AG04449 (cell line): ENCODE measurements at regions not wholly inside any gene's neighbourhood (a gene's known extent, or its start where the extent isn't known, plus 50 kb on each side); places are given as distances from the start of the nearest gene placed in this dataset.

Experiments used
- CTCF ChIA-PET: fragments of 350-600 bp; formaldehyde crosslinking; extraction: SDS; loops from one replicate; lab custom pipeline; 2021; ENCODE audit warnings: antibody characterized with exemption; lab: Yijun Ruan, JAX
- POLR2A ChIA-PET: fragments of 400-600, 350-600 bp; formaldehyde crosslinking; extraction: SDS; loops from one replicate; lab custom pipeline; 2020; ENCODE audit warnings: antibody characterized with exemption, inconsistent platforms; lab: Yijun Ruan, JAX
- DNase-seq: peaks from one replicate; pipeline ENCODE4 v3.0.0-alpha.2; 2010; ENCODE audit warnings: low read depth, low spot score
- H3K4me3 ChIP-seq: 2 replicates; pipeline ENCODE4 v1.5.1; 2011; ENCODE audit warnings: low read depth, mild to moderate bottlenecking, control low read depth, low read length
- TF ChIP-seq, protein P1 (sequence below): IDR thresholded peaks from one replicate; pipeline ENCODE4 v1.5.1; 2011; ENCODE audit warnings: mild to moderate bottlenecking, moderate library complexity, low read length, control low read depth, inconsistent platforms; ENCODE audit not compliant: insufficient read depth; ENCODE audit errors: missing control alignments

DNA sequence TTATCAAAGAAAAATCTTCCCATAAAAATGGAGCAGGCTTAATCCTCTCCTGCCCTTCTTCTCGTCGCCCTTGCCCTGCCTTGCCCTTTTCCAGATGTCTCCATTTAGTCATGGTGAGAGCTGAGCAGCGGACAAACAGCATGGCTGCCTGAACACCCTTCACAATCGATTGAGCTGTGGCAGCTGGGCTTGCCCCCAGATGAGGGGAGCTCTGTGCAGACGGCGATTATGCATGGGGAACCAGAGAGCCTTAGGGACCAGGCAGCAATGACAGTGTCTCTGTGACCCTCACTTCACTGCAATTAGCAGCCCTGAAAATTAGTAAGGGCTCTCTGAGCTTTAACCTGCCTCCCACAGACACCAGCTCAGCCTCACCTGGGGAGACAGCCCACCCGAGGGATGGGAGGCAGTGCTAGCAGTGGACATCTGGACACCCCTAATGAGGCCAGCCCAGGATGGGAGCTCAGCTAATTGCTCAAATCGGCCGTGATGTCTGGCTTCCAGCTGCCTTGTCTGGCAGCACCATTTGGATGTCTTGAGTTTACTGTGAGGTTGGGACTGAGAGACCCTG is 365.7 kb downstream of the TNS1 start:
- no peak overlapping the region for H3K4me3 ChIP-seq
- no peak for DNase-seq
- CTCF ChIA-PET = interaction anchor here (1.1 to 6.6 kb wide), 3 partner anchors 10 to 25 kb away, joined by 3 to 95 read pairs (median 6); no protein-coding TSS in a partner anchor
- TF ChIP-seq, protein P1, sequence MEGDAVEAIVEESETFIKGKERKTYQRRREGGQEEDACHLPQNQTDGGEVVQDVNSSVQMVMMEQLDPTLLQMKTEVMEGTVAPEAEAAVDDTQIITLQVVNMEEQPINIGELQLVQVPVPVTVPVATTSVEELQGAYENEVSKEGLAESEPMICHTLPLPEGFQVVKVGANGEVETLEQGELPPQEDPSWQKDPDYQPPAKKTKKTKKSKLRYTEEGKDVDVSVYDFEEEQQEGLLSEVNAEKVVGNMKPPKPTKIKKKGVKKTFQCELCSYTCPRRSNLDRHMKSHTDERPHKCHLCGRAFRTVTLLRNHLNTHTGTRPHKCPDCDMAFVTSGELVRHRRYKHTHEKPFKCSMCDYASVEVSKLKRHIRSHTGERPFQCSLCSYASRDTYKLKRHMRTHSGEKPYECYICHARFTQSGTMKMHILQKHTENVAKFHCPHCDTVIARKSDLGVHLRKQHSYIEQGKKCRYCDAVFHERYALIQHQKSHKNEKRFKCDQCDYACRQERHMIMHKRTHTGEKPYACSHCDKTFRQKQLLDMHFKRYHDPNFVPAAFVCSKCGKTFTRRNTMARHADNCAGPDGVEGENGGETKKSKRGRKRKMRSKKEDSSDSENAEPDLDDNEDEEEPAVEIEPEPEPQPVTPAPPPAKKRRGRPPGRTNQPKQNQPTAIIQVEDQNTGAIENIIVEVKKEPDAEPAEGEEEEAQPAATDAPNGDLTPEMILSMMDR = no peak
- POLR2A ChIA-PET = interaction anchor here (0.7 kb wide), 1 partner anchor 46 kb away, joined by 4 read pairs; no protein-coding TSS in a partner anchor

DNA sequence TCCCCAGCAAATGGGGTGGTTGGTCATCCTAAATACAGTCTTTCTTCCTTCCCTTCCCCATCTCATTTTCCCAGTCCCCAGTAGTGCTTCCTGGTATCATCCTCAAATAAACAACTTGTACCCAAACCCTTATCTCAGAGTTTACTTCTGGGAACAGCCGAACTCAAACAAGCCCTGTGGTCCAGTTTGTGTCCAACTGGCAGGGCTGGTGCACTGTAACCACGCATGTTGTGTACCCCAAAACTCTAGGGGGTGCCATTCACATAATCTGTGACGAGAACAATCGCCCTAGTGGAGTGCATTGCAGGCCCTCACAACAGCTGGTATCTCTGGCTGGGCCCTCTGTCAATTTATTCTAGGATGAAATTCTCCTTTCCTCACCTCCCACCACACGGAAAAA is 366.2 kb downstream of the TNS1 start:
- TF ChIP-seq, protein P1 = no peak
- H3K4me3 ChIP-seq = no peak overlapping the region
- no peak for DNase-seq
- CTCF ChIA-PET = interaction anchor here (1.1 to 6.6 kb wide), 3 partner anchors 11 to 24 kb away, joined by 3 to 95 read pairs (median 6); no protein-coding TSS in a partner anchor
- POLR2A ChIA-PET = interaction anchor here (0.7 kb wide), 1 partner anchor 46 kb away, joined by 4 read pairs; no protein-coding TSS in a partner anchor

DNA sequence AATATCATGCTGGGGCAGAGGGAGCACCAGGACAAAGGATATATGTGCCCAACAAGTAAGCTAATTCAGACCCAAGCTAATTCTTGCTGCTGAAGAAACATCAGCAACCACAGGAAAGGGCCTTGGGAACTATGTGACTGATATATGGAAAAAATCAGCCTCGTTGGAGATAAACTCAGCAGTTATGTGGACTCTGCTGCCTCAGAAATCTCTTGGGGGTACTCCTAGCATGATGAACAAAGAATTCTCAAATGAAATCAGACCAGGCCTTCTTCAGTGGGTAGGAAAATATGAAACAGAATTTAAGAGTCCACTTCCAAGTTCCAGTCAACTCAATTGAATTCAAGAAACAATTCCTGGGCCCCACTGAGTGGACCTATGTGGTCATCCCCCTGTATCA is 367.9 kb downstream of the TNS1 start:
- ChIA-PET CTCF (interaction anchor here (1.0 to 6.6 kb wide), 3 partner anchors 8 to 29 kb away, joined by 3 to 95 read pairs (median 3); no protein-coding TSS in a partner anchor), POLR2A (interaction anchor here (0.9 kb wide), 1 partner anchor 16 kb away, joined by 3 read pairs; no protein-coding TSS in a partner anchor)
- TF ChIP-seq, protein P1 = no peak
- no peak for DNase-seq
- no peak overlapping the region for H3K4me3 ChIP-seq

GRCh38 chr2:217632043-217632442 is 370.8 kb downstream of the TNS1 start:
- H3K4me3 ChIP-seq = no peak overlapping the region
- DNase-seq = no peak
- TF ChIP-seq, protein P1 = no peak
- ChIA-PET POLR2A (interaction anchor here (0.8 kb wide), 1 partner anchor 78 kb away, joined by 3 read pairs; no protein-coding TSS in a partner anchor), CTCF (interaction anchor here (1.1 to 1.3 kb wide), 3 partner anchors 15 to 22 kb away, joined by 3 to 12 read pairs (median 4); no protein-coding TSS in a partner anchor)

GRCh38 chr2:217631115-217631514 is 371.7 kb downstream of the TNS1 start:
- ChIA-PET POLR2A (interaction anchor here (0.8 kb wide), 1 partner anchor 79 kb away, joined by 3 read pairs; no protein-coding TSS in a partner anchor), CTCF (interaction anchor here (1.2 to 1.3 kb wide), 2 partner anchors 20 to 23 kb away, joined by 4 to 12 read pairs; no protein-coding TSS in a partner anchor)
- TF ChIP-seq, protein P1 = no peak
- no peak for DNase-seq
- H3K4me3 ChIP-seq = no peak overlapping the region

DNA sequence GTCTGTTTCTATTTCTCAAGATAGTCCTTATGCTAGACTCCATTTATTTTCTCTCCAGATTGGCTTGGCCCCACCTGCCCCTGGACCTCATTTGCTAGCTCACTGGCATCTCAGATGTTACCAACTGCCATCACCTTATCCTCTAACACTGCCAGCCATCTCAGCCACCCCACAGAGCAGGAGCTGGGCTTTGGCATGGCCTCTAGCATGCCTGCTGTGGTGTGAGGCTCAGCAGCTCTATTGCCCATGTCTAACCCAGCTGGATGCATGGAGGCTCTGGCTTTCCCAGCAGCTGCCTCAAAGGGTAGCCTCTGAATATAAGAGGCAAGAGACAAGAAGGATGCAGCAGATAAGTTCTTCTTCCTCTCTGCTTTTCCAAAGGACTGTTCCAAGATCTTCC is 373.4 kb downstream of the TNS1 start:
- POLR2A ChIA-PET = no interaction called here
- DNase-seq = no peak
- CTCF ChIA-PET = interaction anchor here (0.6 to 1.5 kb wide), 3 partner anchors 10 to 83 kb away, joined by 3 to 5 read pairs (median 4); no protein-coding TSS in a partner anchor
- TF ChIP-seq, protein P1 = no peak
- no peak overlapping the region for H3K4me3 ChIP-seq
